NCI-H460 (cell line): ENCODE measurements at regions not wholly inside any gene's neighbourhood (a gene's known extent, or its start where the extent isn't known, plus 50 kb on each side); places are given as distances from the start of the nearest gene placed in this dataset.

Source experiments
- DNase-seq: peaks from one replicate; pipeline ENCODE4 v3.0.0-alpha.2; 2016; ENCODE audit warnings: low read depth; ENCODE audit errors: extremely low read depth

GRCh38 chr2:225158360-225158759 is 116.1 kb upstream of the DOCK10 start:
- DNase-seq, result no peak

DNA sequence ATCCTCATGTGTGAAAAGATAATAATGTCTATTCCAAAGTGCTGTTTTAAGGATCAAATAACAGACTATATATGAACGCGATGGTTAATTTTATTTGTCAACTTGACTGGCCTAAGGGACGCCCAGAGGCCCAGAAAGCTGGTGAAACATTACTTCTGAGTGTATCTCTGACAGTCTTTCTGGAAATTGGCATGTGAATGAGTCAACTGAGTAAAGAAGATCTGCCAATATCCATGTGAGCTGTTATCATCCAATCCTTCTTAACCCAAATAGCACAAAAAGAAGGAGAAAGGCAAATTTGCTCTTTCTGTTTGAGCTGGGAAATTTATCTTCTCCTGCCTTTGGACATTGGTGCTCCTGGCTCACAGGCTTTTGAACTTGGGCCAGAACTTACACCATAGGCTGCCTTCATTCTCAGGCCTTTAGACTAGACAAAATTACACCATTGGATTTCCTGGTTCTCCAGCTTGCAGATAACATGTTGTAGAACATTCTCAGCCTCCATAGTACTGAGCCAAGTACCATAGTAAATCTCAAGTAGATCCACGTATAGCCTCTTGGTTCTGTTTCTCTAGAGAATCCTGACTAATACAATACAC is 114.7 kb upstream of the DOCK10 start:
- DNase-seq, result no peak

DNA sequence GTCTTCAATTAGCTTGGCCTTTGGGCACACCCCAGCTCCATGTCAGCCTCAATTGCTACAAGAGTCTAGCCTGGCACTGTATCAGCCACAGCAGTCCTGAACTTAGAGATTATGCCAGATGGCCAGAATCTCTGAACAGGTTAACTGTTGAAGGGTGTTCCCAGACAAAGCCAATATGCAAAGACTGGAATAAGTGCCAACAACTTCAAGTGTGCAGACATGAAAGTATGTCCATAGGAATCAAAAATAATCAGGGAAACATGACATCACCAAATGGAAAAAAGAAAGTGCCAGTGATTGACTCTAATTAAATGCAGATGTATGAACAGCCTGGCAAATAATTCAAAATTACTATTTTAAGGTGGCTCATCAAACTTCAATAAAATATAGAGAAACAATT is 98.5 kb upstream of the DOCK10 start:
- no peak for DNase-seq

GRCh38 chr2:225137971-225138370 is 95.7 kb upstream of the DOCK10 start:
- DNase-seq, result no peak

DNA sequence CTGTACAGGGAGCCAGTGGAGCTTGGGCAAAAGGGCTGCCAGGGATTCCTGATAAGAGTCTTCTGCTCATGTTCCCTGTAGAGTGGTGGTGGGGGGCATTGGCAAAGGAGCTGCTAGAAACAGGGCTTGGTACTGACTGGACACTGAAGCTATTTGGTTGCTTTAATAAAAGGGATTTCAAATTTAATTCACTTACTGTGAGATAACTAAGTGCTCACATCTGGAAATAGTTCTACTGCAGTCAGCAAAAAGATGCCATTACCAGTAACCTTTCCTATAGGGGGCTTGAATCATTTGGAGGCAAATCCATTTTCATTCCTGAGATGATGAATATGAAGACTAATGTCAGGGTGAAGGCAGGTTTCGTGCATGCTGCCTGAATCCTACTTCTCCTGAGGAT is 94.3 kb upstream of the DOCK10 start:
- no peak for DNase-seq

DNA sequence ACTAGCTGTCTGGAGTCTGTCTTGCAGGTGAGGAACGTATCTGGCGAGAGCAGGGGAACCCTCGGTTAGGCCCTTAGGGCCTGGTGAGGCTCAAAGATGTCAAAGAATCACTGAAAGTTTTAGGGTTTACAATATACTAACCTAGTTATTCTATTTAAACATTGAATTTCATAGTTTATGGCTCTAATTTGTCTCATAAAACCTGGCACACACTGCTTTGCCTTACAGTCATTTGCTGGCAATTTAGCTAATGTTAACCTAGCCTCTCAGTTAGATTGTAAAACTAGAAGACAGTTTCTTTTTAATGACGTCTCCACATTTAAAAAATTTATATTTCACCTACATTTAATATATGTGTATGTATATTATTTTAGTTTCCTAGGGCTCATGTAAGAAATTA is 89.6 kb upstream of the DOCK10 start:
- DNase-seq, result no peak

GRCh38 chr2:225130093-225130492 is 87.8 kb upstream of the DOCK10 start:
- no peak for DNase-seq

GRCh38 chr2:225124311-225125017 is 82.2 kb upstream of the DOCK10 start:
- DNase-seq, result no peak

GRCh38 chr2:225122583-225123486 is 80.6 kb upstream of the DOCK10 start:
- DNase-seq, result peak; percentile 16

GRCh38 chr2:225122007-225122406 is 79.7 kb upstream of the DOCK10 start:
- DNase-seq, result no peak

DNA sequence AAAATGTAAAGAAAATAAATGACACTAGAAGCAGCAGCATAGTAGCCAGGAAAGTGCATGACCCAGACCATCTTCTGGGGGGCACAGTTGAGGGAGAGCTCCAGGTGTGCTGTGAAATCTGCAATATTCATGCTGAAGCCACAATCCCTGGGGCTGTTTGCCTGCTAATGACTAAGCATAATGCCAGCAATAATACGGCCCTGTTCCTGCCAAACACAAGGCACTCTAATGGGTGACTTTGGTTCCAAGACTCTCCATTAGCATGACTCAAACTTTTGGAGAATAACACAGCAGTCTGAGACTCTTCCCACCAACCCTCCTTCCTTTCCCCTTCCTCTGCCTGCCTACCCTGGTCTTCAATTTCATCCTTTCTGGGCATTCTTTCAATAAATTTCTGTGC is 77.9 kb upstream of the DOCK10 start:
- DNase-seq, result peak; percentile 33

GRCh38 chr2:225117051-225117716 is 74.9 kb upstream of the DOCK10 start:
- no peak for DNase-seq

DNA sequence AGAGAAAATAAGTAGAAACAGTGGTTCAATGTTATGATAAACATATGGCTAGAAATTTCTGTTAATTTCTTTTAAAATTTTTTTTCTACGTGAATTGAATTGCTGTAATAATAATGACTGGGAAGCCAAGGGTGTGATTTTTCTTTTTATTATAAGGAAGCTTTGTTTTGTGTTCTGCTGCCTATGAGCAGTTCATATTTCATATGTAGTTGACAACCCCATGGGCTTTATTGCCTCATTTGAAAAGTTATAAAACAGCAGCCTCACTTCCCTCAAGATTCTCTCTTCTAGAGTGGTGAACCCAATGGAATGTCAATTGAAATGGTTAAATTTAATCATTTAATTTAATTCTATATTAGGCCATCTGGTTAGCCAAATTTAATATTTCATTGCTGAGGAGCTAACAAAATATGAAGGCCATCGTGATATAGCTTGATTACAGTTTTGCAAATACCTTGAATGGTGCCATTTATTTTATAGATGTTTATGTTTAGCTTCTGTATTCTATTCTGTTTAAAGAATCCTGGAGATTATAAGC is 72.6 kb upstream of the DOCK10 start:
- DNase-seq, result no peak

GRCh38 chr2:225113371-225114015 is 71.2 kb upstream of the DOCK10 start:
- no peak for DNase-seq

DNA sequence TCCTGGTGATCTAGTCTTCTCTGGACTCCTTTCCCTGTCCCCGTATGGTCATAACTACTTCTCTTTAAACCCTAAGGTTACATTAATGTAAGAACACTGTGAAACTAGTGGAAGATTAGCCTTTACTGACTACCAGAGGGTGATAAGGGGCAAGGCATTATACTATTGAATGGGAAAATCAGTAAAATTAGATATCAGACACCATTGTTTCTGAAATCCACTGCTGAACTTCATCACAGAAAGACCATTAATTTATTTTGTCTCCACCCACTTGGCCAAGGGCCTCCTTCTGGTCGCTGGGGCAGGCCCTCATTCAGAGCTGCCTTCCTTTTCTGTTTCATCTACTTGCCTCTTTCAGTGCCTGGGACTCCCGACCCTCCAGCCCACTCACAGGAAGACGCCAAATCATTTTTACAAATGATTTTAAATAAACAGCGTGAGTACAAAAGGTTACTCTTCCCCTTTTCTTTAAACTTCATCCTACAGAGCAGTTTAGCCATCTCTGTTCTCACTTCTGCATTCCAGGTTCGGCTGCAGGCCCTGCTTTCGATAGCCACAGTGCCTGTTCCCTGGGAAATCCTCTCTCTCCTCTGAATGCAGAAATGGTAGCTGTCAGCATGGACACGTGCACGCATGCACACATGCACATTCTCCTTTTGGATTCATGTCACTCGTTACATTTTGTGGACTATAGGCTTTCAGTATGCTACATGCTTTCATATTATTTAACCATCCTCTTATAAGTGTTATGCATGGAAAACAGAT is 70.3 kb upstream of the DOCK10 start:
- no peak for DNase-seq

DNA sequence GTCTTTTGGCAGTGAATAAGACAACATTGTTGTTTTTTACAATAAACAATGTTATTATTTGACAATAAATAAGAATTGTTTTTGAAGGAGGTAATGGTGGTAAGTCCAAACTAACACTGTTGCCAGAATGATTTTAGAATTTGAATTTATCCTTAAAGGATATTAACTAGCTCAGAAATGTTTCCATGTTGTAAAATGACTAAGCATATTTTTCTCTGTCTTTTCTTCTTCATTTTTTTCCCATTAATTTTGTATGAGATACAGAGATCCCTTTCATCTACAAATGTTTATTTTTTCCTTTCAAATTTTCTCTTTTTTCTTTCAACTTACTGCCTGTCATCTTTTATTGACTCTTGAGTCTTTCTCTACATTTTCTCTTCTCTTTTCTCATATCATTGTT is 66.5 kb upstream of the DOCK10 start:
- no peak for DNase-seq

- peak; percentile 45 for DNase-seq
These were observed 62.7 kb upstream of the DOCK10 start for GRCh38 chr2:225104971-225105370.

- peak; percentile 41 for DNase-seq
These were observed 62.1 kb upstream of the DOCK10 start for GRCh38 chr2:225104321-225104720.

DNA sequence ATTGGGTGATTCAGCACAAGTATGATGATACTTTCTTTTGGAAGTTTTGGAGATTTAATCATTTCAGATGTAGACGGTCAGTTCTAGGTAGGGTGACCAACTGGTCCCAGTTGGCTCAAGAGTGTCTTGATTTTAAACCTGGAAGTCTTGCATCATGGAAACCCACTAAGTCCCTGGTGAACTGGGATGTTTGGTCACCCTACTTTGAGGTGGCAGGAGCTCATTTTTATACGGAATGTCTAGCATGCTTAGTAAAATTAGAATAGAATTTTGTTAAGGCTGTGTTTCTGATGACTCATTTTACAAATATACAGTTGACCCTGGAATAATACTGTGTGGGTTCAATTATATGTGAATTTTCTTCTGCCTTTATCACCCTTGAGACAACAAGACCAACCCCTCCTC is 61.5 kb upstream of the DOCK10 start:
- peak; percentile 62 for DNase-seq
